ENCODE measurements at regions not wholly inside any gene's neighbourhood (a gene's known extent, or its start where the extent isn't known, plus 50 kb on each side); places are given as distances from the start of the nearest gene placed in this dataset.

DNA sequence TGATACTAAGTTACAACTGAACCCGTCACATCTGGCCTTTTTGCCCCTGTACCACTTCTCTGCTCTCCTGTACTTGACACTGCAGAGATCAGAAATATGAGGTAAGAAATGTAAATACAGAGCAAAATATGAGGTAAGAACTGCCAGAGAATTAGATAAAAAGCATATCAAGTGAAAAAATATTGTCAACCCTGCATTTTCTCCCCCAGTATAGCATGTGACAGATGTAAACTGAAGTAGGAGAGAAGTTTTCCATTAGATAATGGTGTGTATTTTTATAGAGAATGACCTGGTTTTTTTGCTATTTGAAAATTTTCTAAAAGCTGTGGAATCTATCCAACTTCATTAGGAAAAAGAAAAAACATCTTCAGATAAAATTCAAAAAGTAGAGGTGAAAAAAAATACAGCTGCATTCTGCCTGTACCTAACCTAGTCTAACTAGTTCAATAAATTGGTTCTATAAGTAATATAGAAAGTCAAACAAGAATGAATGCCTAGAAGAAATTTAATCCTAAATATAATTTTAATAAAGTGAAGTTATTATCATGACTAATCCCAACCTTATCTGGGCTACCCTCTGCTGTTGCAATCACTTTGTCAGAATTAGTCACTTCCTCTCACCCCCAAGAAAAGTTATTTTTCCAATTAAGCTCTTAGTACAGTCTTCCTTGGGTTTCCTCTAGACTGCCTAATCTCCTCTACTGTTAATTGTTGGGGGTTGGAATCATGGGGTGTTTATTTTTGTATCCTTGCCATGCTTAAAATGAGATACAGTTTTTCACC is 210.0 kb downstream of the RASSF9 start:
- Histone ChIP-seq H4K91ac (replicated peaks; ENCODE audit: insufficient read length, low read length) (no peak overlapping the region), H2BK15ac (ENCODE audit: low read length) (no peak overlapping the region), H4K8ac (ENCODE audit: extremely low read depth, insufficient read depth, low read length) (no peak overlapping the region), H3K4me2 (ENCODE audit: insufficient read depth in 1 of 2, low read depth in 2 of 2, low read length in 2 of 2) (no peak overlapping the region), H3K27me3 (replicated peaks in 1 of 4; ENCODE audit: control insufficient read depth in 3 of 4, extremely low read depth in 1 of 4, insufficient read depth in 3 of 4, low read length in 3 of 4) (no peaks in the 10 kb centered on the region), H3K14ac (ENCODE audit: insufficient read length) (no peak overlapping the region), H3K4ac (replicated peaks; ENCODE audit: insufficient read length, low read depth, low read length) (no peak overlapping the region), H2BK5ac (ENCODE audit: low read depth, low read length) (no peak overlapping the region), H3K18ac (ENCODE audit: extremely low read depth, low read length) (no peak overlapping the region), H2BK20ac (ENCODE audit: low read length) (no peak overlapping the region), H2AK5ac (ENCODE audit: low read depth, low read length) (no peak overlapping the region), H3K23me2 (ENCODE audit: low read depth, low read length) (no peaks in the 10 kb centered on the region), H3K36me3 (ENCODE audit: control insufficient read depth in 2 of 4, insufficient read depth in 4 of 4, low read length in 3 of 4) (no peaks in the 10 kb centered on the region), H2BK120ac (replicated peaks; ENCODE audit: low read depth, low read length) (no peak overlapping the region), H3K79me1 (ENCODE audit: low read depth, low read length) (no peaks in the 10 kb centered on the region), H3K79me2 (ENCODE audit: control insufficient read depth in 1 of 2, insufficient read depth in 2 of 2, low read length in 2 of 2) (no peaks in the 10 kb centered on the region), H3K23ac (ENCODE audit: insufficient read length) (no peak overlapping the region), H3K9ac (replicated peaks in 1 of 4; ENCODE audit: extremely low read depth in 1 of 4, low read depth in 3 of 4, low read length in 3 of 4) (no peak overlapping the region), H2BK12ac (ENCODE audit: low read depth, low read length) (no peak overlapping the region), H3K56ac (replicated peaks; ENCODE audit: insufficient read length, low read depth, low read length) (no peak overlapping the region), H2AFZ (ENCODE audit: low read length) (no peak overlapping the region), H4K20me1 (replicated peaks in 1 of 2; ENCODE audit: control insufficient read depth in 1 of 2, insufficient read depth in 2 of 2, low read length in 2 of 2) (no peaks in the 10 kb centered on the region), H3K27ac (ENCODE audit: low read depth, low read length) (no peak overlapping the region), H4K5ac (ENCODE audit: insufficient read length, low read depth, low read length) (no peak overlapping the region), H3K9me3 (ENCODE audit: insufficient read depth in 2 of 2, low read depth in 1 of 2, low read length in 1 of 2) (no peaks in the 10 kb centered on the region), H3K4me3 (ENCODE audit: extremely low read depth in 1 of 4, insufficient read depth in 2 of 4, low read depth in 3 of 4, low read length in 4 of 4) (no peak overlapping the region), H3K4me1 (replicated peaks in 1 of 4; ENCODE audit: control insufficient read depth in 3 of 4, insufficient read depth in 4 of 4, low read length in 3 of 4) (no peaks in the 10 kb centered on the region)
- FAIRE-seq (no peak), DNase-seq (ENCODE audit: low read depth in 1 of 2, low spot score in 2 of 2) (no peak)
- ChIA-PET CTCF (ENCODE audit: partially characterized antibody) (no interaction called here), POLR2A (ENCODE audit: partially characterized antibody) (no interaction called here)
- WGBS, 2 experiments (ENCODE audit: extremely low coverage in 1 of 2, insufficient coverage in 1 of 2, insufficient read length in 1 of 2, insufficient replicate concordance in 2 of 2, low coverage in 1 of 2, low lambda C conversion rate in 2 of 2, missing lambda C conversion rate in 1 of 2): 93% methylated on average over 1 of the region's 1 CpG; no CpG with 5 or more reads in 1 of the 2 experiments
- no peak for TF ChIP-seq ASH2L (IDR thresholded peaks at IDR 0.05; ENCODE audit: low read length)
